A673 (cell line): ENCODE measurements at regions not wholly inside any gene's neighbourhood (a gene's known extent, or its start where the extent isn't known, plus 50 kb on each side); places are given as distances from the start of the nearest gene placed in this dataset.

Experiments
- BruUV-seq: library from RNA; stranded (reverse); fragments of 400-500 nt; replicated peaks from 2 replicates; lab custom pipeline; 2021; lab: Mats Ljungman, UMichigan
- CTCF ChIA-PET: fragments of 300-600 bp; sonication (Branson Sonifier 250); formaldehyde crosslinking; loops from one replicate; lab custom pipeline; 2022; ENCODE audit warnings: antibody characterized with exemption; lab: Charles Lee
- POLR2A ChIA-PET: fragments of 300-600 bp; sonication (Branson Sonifier 250); formaldehyde crosslinking; loops from one replicate; lab custom pipeline; 2022; ENCODE audit warnings: antibody characterized with exemption; ENCODE audit not compliant: low non-redundant PET; lab: Charles Lee
- DNase-seq: peaks from one replicate; pipeline ENCODE4 v3.0.0-alpha.2; 2015; ENCODE audit warnings: low spot score
- H3K27ac ChIP-seq: fragments of 200-600 bp; sonication (generic); 2 replicates; pipeline ENCODE4 v1.5.1; 2016; ENCODE audit warnings: mixed run types, low read depth, mild to moderate bottlenecking, mixed read lengths, antibody characterized with exemption, low read length; ENCODE audit not compliant: poor library complexity, severe bottlenecking
- H3K27me3 ChIP-seq: fragments of 200-600 bp; sonication (generic); replicated peaks from 2 replicates; pipeline ENCODE4 v1.6.1; 2017; ENCODE audit warnings: mixed run types, low read depth, mild to moderate bottlenecking, mixed read lengths, antibody characterized with exemption, low read length; ENCODE audit not compliant: insufficient read depth, poor library complexity
- H3K36me3 ChIP-seq: fragments of 200-600 bp; sonication (generic); 2 replicates; pipeline ENCODE4 v1.6.1; 2016; ENCODE audit warnings: mixed run types, mild to moderate bottlenecking, mixed read lengths, antibody characterized with exemption, low read length; ENCODE audit not compliant: insufficient read depth, poor library complexity, severe bottlenecking
- H3K4me1 ChIP-seq: fragments of 200-600 bp; sonication (generic); 2 replicates; pipeline ENCODE4 v1.6.1; 2017; ENCODE audit warnings: mixed run types, mild to moderate bottlenecking, mixed read lengths, antibody characterized with exemption, low read length; ENCODE audit not compliant: insufficient read depth, poor library complexity, severe bottlenecking
- H3K4me3 ChIP-seq: fragments of 200-600 bp; sonication (generic); 2 replicates; pipeline ENCODE4 v1.5.1; 2016; ENCODE audit warnings: low read depth, mixed run types, mild to moderate bottlenecking, mixed read lengths, low read length; ENCODE audit not compliant: poor library complexity, severe bottlenecking
- H3K9me3 ChIP-seq: fragments of 200-600 bp; sonication (generic); 2 replicates; pipeline ENCODE4 v1.6.1; 2016; ENCODE audit warnings: mixed run types, low read depth, mild to moderate bottlenecking, mixed read lengths, antibody characterized with exemption, low read length; ENCODE audit not compliant: poor library complexity, severe bottlenecking
- EZH2 ChIP-seq: fragments of 200-600 bp; sonication (generic); IDR thresholded peaks from 2 replicates; pipeline ENCODE4 v1.6.1; 2017; ENCODE audit warnings: borderline replicate concordance, low read depth, mild to moderate bottlenecking, mixed read lengths, antibody characterized with exemption, low read length; ENCODE audit not compliant: poor library complexity, severe bottlenecking
- intact Hi-C: fragments of 100-400 bp; cut with micrococcal nuclease; formaldehyde crosslinking; loops from one replicate; pipeline ENCODE4 v1.10.0; 2022; ENCODE audit not compliant: unreplicated experiment
- TF ChIP-seq, protein P1 (sequence below): fragments of 300-800, 200-600 bp; sonication (generic); conservative IDR thresholded peaks from 2 replicates; pipeline ENCODE4 v1.5.1; 2017; ENCODE audit warnings: low read depth, mild to moderate bottlenecking, antibody characterized with exemption, low read length, moderate library complexity, mixed read lengths

DNA sequence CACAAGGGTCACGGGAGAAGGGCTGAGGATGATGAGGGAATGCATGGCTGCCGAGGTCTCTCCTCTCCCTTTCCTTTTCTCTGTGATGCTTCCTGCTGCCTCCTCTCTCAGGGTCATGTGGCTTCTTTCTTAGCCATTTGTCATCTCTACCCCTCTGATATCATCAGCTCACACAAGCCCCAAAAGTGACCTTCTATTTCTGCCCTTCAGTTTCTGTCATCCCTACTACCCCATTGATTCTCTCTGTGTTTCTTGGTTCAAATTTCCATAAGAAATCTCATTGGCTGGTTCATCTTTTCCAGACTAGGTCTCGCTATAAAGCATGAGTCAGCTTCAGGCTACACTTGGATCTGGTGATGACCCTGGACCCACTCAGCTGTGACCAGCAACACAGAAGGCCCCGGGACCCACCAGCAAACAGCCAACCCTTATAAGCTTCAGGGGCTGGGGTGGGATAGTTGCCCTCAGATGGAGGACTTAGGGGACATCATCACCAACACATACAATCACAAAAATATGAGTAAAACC is 284.3 kb downstream of the SKAP2 start:
- no peak for DNase-seq
- POLR2A ChIA-PET = no interaction called here
- Histone ChIP-seq H3K27ac (no peak overlapping the region), H3K4me1 (no peaks in the 10 kb centered on the region), H3K4me3 (no peak overlapping the region), H3K9me3 (no peaks in the 10 kb centered on the region), H3K27me3 (peaks cover 36% of the 10 kb centered on the region), H3K36me3 (no peaks in the 10 kb centered on the region)
- CTCF ChIA-PET = no interaction called here
- no TSS peak for BruUV-seq
- TF ChIP-seq EZH2 = no peak
- TF ChIP-seq, protein P1, sequence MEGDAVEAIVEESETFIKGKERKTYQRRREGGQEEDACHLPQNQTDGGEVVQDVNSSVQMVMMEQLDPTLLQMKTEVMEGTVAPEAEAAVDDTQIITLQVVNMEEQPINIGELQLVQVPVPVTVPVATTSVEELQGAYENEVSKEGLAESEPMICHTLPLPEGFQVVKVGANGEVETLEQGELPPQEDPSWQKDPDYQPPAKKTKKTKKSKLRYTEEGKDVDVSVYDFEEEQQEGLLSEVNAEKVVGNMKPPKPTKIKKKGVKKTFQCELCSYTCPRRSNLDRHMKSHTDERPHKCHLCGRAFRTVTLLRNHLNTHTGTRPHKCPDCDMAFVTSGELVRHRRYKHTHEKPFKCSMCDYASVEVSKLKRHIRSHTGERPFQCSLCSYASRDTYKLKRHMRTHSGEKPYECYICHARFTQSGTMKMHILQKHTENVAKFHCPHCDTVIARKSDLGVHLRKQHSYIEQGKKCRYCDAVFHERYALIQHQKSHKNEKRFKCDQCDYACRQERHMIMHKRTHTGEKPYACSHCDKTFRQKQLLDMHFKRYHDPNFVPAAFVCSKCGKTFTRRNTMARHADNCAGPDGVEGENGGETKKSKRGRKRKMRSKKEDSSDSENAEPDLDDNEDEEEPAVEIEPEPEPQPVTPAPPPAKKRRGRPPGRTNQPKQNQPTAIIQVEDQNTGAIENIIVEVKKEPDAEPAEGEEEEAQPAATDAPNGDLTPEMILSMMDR = no peak
- intact Hi-C loops = no loop called here

GRCh38 chr7:26580711-26581110 is 283.7 kb downstream of the SKAP2 start:
- ChIA-PET CTCF (no interaction called here), POLR2A (no interaction called here)
- Histone ChIP-seq H3K4me1 (no peaks in the 10 kb centered on the region), H3K27me3 (peaks cover 41% of the 10 kb centered on the region), H3K9me3 (no peaks in the 10 kb centered on the region), H3K4me3 (no peak overlapping the region), H3K36me3 (no peaks in the 10 kb centered on the region), H3K27ac (no peak overlapping the region)
- no TSS peak for BruUV-seq
- peak; percentile 14 for DNase-seq
- TF ChIP-seq EZH2 = no peak
- TF ChIP-seq, protein P1 = no peak
- intact Hi-C loops = no loop called here

GRCh38 chr7:26583094-26583648 is 281.2 kb downstream of the SKAP2 start:
- intact Hi-C loops = no loop called here
- Histone ChIP-seq H3K36me3 (no peaks in the 10 kb centered on the region), H3K27me3 (peaks cover 53% of the 10 kb centered on the region), H3K4me1 (no peaks in the 10 kb centered on the region), H3K9me3 (no peaks in the 10 kb centered on the region), H3K4me3 (no peak overlapping the region), H3K27ac (no peak overlapping the region)
- no TSS peak for BruUV-seq
- ChIA-PET CTCF (no interaction called here), POLR2A (no interaction called here)
- TF ChIP-seq EZH2 = no peak
- TF ChIP-seq, protein P1 = no peak
- DNase-seq = no peak
